Endothelial cell of umbilical vein (primary cell): ENCODE measurements at regions not wholly inside any gene's neighbourhood (a gene's known extent, or its start where the extent isn't known, plus 50 kb on each side); places are given as distances from the start of the nearest gene placed in this dataset.

Experiments used
- BruUV-seq: library from RNA; stranded (reverse); fragments of 400-500 nt; replicated peaks from 2 replicates; lab custom pipeline; 2021; lab: Mats Ljungman, UMichigan
- CTCF ChIA-PET: fragments of 300-600, 350-600 bp; sonication (Branson Sonifier 250); formaldehyde crosslinking; loops from one replicate; lab custom pipeline; 2021; ENCODE audit warnings: antibody characterized with exemption, inconsistent platforms; lab: Charles Lee
- POLR2A ChIA-PET: fragments of 300-600, 350-600 bp; sonication (Branson Sonifier 250); formaldehyde crosslinking; loops from one replicate; lab custom pipeline; 2021; ENCODE audit warnings: antibody characterized with exemption, inconsistent platforms; lab: Charles Lee
- DNase-seq: peaks from one replicate; pipeline ENCODE4 v3.0.0-alpha.2; 2011; ENCODE audit warnings: low read depth, low spot score
- FAIRE-seq: peaks from 2 replicates; lab custom pipeline; 2011; peaks lifted over from hg19 to GRCh38; lab: Jason Lieb, UNC
- H2AFZ ChIP-seq: 2 replicates; pipeline ENCODE4 v1.6.0; 2012; ENCODE audit warnings: low read depth, low read length, control low read depth, inconsistent platforms
- H3K27ac ChIP-seq: 2 replicates; pipeline ENCODE4 v1.5.1; 2011; ENCODE audit warnings: low read depth, mild to moderate bottlenecking, control low read depth, low read length, moderate library complexity; ENCODE audit not compliant: insufficient read depth
- H3K27me3 ChIP-seq, 2 experiments: 2 replicates each; pipeline versions ENCODE4 v1.6.0 to v1.6.1; 2011; ENCODE audit warnings: low read length in 2 of 2, mixed read lengths in 1 of 2; ENCODE audit not compliant: control insufficient read depth in 2 of 2, insufficient read depth in 2 of 2
- H3K36me3 ChIP-seq, 2 experiments: 2 replicates in 1 of 2; 3 replicates in 1 of 2; pipeline ENCODE4 v1.5.1; 2011; ENCODE audit warnings: low read length in 2 of 2, mild to moderate bottlenecking in 1 of 2, moderate library complexity in 1 of 2; ENCODE audit not compliant: control insufficient read depth in 2 of 2, insufficient read depth in 2 of 2; ENCODE audit errors: extremely low read depth in 1 of 2
- H3K4me1 ChIP-seq: 3 replicates; pipeline ENCODE4 v1.5.1; 2011; ENCODE audit warnings: mild to moderate bottlenecking, low read length; ENCODE audit not compliant: control insufficient read depth, insufficient read depth; ENCODE audit errors: extremely low read depth
- H3K4me2 ChIP-seq: 2 replicates; pipeline ENCODE4 v1.6.1; 2011; ENCODE audit warnings: low read length, control low read depth, mixed read lengths; ENCODE audit not compliant: insufficient read depth
- H3K4me3 ChIP-seq, 3 experiments: fragments of 200-600 bp in 1 of 3; sonication (generic), shearing (Covaris generic) in 1 of 3; replicated peaks in 1 of 3; 2 replicates each; pipeline ENCODE4 v1.5.1; 2011 to 2016; ENCODE audit warnings: control low read depth in 3 of 3, low read length in 3 of 3, mild to moderate bottlenecking in 2 of 3, inconsistent platforms in 1 of 3, low read depth in 1 of 3, moderate library complexity in 1 of 3; ENCODE audit not compliant: insufficient read depth in 1 of 3
- H3K79me2 ChIP-seq: 2 replicates; pipeline ENCODE4 v1.6.0; 2012; ENCODE audit warnings: low read length, inconsistent platforms; ENCODE audit not compliant: control insufficient read depth, insufficient read depth
- H3K9ac ChIP-seq: replicated peaks from 2 replicates; pipeline ENCODE3; 2011; ENCODE audit warnings: low read length, control low read depth; ENCODE audit not compliant: insufficient read depth; ENCODE audit errors: extremely low read depth
- H3K9me1 ChIP-seq: replicated peaks from 3 replicates; pipeline ENCODE4 v1.6.0; 2011; ENCODE audit warnings: mild to moderate bottlenecking, low read length; ENCODE audit not compliant: control insufficient read depth, insufficient read depth; ENCODE audit errors: extremely low read depth
- H3K9me3 ChIP-seq: replicated peaks from 2 replicates; pipeline ENCODE4 v1.5.1; 2012; ENCODE audit warnings: low read length, inconsistent platforms; ENCODE audit not compliant: control insufficient read depth, insufficient read depth
- H4K20me1 ChIP-seq: replicated peaks from 2 replicates; pipeline ENCODE3; 2011; ENCODE audit warnings: mild to moderate bottlenecking, low read length; ENCODE audit not compliant: control insufficient read depth, insufficient read depth; ENCODE audit errors: extremely low read depth
- CTCF ChIP-seq, 2 donors: IDR thresholded peaks; 1 replicate in 1 of 2; 2 replicates in 1 of 2; pipeline ENCODE4 v1.5.1; 2011; ENCODE audit warnings: low read length in 2 of 2, mild to moderate bottlenecking in 2 of 2, moderate library complexity in 2 of 2, control low read depth in 1 of 2, inconsistent platforms in 1 of 2, low read depth in 1 of 2; ENCODE audit not compliant: insufficient read depth in 1 of 2; ENCODE audit errors: extremely low read depth in 1 of 2
- EZH2 ChIP-seq: IDR thresholded peaks from 2 replicates; pipeline ENCODE4 v1.6.1; 2012; ENCODE audit warnings: borderline replicate concordance, low read depth, mild to moderate bottlenecking, moderate library complexity, low read length, inconsistent platforms; ENCODE audit not compliant: severe bottlenecking
- FOS ChIP-seq: IDR thresholded peaks from 2 replicates; pipeline ENCODE4 v1.6.1; 2011; ENCODE audit warnings: mild to moderate bottlenecking, low read length, moderate library complexity, borderline replicate concordance; ENCODE audit not compliant: insufficient read depth
- GATA2 ChIP-seq: IDR thresholded peaks from 2 replicates; pipeline ENCODE4 v1.7.0; 2011; ENCODE audit warnings: low read depth, mild to moderate bottlenecking, moderate library complexity, mixed read lengths, low read length; ENCODE audit not compliant: insufficient read length, insufficient read depth
- JUN ChIP-seq: IDR thresholded peaks from 2 replicates; pipeline ENCODE4 v1.6.1; 2011; ENCODE audit warnings: borderline replicate concordance, low read depth; ENCODE audit not compliant: insufficient read length, insufficient read depth
- MAX ChIP-seq: IDR thresholded peaks from 2 replicates; pipeline ENCODE4 v1.6.1; 2011; ENCODE audit not compliant: insufficient read depth, insufficient read length
- MYC ChIP-seq: IDR thresholded peaks from one replicate; pipeline ENCODE4 v1.6.1; 2011; ENCODE audit warnings: mild to moderate bottlenecking, low read depth, low read length
- POLR2A ChIP-seq: IDR thresholded peaks from 2 replicates; pipeline ENCODE4 v1.6.1; 2012; ENCODE audit warnings: low read depth, mild to moderate bottlenecking, control low read depth, low read length
- POLR2AphosphoS5 ChIP-seq: IDR thresholded peaks from 2 replicates; pipeline ENCODE4 v1.6.1; 2012; ENCODE audit warnings: low read depth, mild to moderate bottlenecking, control low read depth, low read length, moderate library complexity; ENCODE audit not compliant: insufficient read depth
- dilution Hi-C: fragments of 300-500 bp; cut with MboI; formaldehyde crosslinking; loops from one replicate; pipeline ENCODE4 v1.15.0; 2019; ENCODE audit warnings: low sequenced_read_pairs; ENCODE audit not compliant: extremely low pct_ligation_motif_present
- intact Hi-C: fragments of 100-400 bp; cut with micrococcal nuclease; formaldehyde crosslinking; loops from one replicate; pipeline ENCODE4 v1.10.0; 2022

GRCh38 chr3:81891055-81891895, 129.8 kb upstream of the GBE1 start:
- Histone ChIP-seq H3K36me3 (no peaks in the 10 kb centered on the region), H3K27ac (no peak overlapping the region), H3K4me3 (no peak overlapping the region), H3K9ac (no peak overlapping the region), H2AFZ (no peak overlapping the region), H3K4me1 (no peaks in the 10 kb centered on the region), H3K27me3 (no peaks in the 10 kb centered on the region), H3K9me1 (no peaks in the 10 kb centered on the region), H3K4me2 (no peak overlapping the region), H4K20me1 (no peaks in the 10 kb centered on the region), H3K9me3 (no peaks in the 10 kb centered on the region), H3K79me2 (no peaks in the 10 kb centered on the region)
- ChIA-PET CTCF (interaction anchor here (1.2 kb wide), 1 partner anchor 9 kb away, joined by 4 read pairs; no protein-coding TSS in a partner anchor), POLR2A (no interaction called here)
- no TSS peak for BruUV-seq
- no peak for TF ChIP-seq CTCF (IDR thresholded peaks at IDR 0.05; ENCODE audit: extremely low read depth in 1 of 2, insufficient read depth in 1 of 2, low read depth in 1 of 2, low read length in 2 of 2)
- TF ChIP-seq POLR2A, result no peak
- no peak for TF ChIP-seq MAX
- no peak for TF ChIP-seq FOS
- no peak for TF ChIP-seq EZH2
- TF ChIP-seq GATA2, result no peak
- TF ChIP-seq MYC, result no peak
- TF ChIP-seq POLR2AphosphoS5, result no peak
- no peak for TF ChIP-seq JUN
- DNase-seq, result no peak
- dilution Hi-C loops (no loop called here), intact Hi-C loops (no loop called here)
- no peak for FAIRE-seq
